ENCODE measurements at regions not wholly inside any gene's neighbourhood (a gene's known extent, or its start where the extent isn't known, plus 50 kb on each side); places are given as distances from the start of the nearest gene placed in this dataset.

DNA sequence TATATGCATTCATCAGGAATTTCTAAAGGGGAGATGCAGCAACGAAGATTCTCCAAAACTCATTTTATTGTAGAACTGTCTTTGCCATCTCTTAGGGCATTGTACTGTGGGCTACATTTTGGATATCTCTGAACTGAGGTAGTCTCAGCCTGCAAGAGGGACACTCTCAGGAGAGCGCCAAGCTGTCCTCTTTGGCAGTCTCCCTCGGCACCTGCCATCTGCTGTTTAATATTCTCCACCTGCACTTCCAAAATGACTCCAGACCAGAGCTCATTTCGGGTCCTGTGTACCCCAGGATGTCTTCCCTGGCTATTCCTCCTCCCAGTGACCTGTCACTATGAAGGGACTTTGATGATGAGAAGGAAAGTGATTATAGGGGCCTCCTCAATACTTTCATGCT is 356.3 kb upstream of the C1orf174 start:
- TF ChIP-seq POLR2A (IDR thresholded peaks at IDR 0.05; ENCODE audit: low read length), result no peak
- no peak for TF ChIP-seq GATA1 (IDR thresholded peaks at IDR 0.05; ENCODE audit: low read depth, low read length)

Data from erythroblast (primary cell).